ENCODE measurements at regions not wholly inside any gene's neighbourhood (a gene's known extent, or its start where the extent isn't known, plus 50 kb on each side); places are given as distances from the start of the nearest gene placed in this dataset.

GRCh38 chr2:155100261-155100660, 401.8 kb downstream of the KCNJ3 start:
- DNase-seq: no peak

- no peak for DNase-seq
Observed at GRCh38 chr2:155099784-155100183, 401.3 kb downstream of the KCNJ3 start.

DNA sequence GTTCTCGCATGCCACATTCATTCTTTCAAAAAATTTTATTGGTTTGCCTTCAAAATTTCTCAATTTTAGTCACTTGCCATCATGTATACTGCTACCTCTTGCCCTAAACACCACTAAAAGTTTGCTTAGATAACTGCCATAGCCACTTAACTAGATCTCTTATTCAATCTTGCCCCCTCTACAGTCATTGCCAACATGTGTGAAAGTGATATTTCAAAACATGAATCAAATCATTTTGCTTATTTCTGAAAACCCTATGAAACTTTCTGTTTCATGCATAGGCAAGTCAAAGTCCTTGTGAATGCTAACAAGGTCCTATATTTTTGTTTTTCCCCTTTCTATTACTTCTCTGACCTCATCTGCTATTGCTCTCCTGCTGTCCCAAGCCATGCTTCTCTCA, 397.1 kb downstream of the KCNJ3 start:
- DNase-seq: no peak

GRCh38 chr2:155080373-155080772, 381.9 kb downstream of the KCNJ3 start:
- DNase-seq: no peak

DNA sequence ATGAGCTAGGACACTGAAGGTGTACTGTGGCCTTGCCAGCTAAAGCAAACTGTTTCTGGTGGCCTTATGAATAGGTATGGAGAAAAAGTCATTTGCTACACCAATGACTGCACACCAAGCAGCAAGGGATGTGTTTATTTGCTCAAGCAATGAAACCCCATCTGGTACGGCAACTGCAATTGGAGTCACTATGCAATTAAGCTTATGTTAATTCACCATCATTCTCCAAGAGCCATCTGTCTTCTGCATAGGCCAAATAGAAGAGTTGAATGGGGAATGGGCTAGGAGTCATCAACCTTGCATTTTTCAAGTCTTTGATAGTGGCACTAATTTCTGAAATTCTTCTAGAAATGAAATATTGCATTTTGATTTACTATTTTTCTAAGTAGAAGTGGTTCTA, 372.0 kb downstream of the KCNJ3 start:
- no peak for DNase-seq

- DNase-seq: no peak
Observed at GRCh38 chr2:155062922-155063258, 364.4 kb downstream of the KCNJ3 start.

- DNase-seq: no peak
Observed at GRCh38 chr2:155062250-155062921, 363.9 kb downstream of the KCNJ3 start.

GRCh38 chr2:155060896-155061295, 362.4 kb downstream of the KCNJ3 start:
- DNase-seq: no peak

DNA sequence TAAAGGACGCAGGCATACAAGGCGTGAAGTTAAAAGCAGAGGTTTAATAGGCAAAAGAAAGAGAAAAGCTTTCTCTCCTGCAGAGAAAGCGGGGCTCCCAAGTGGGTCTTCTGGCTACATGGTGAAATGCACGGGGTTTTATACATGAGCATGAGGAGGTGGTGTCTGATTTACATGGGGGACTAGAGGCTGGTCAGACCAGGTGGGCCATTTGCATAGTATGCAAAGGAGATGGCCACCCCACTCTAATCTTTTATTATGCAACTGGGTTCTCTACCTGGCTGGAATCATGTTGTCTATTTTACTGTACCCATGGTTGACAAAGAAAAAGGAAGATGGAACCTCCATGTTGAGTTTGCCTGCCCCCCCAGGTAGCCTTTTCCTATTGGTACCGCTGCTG, 356.2 kb downstream of the KCNJ3 start:
- no peak for DNase-seq

DNA sequence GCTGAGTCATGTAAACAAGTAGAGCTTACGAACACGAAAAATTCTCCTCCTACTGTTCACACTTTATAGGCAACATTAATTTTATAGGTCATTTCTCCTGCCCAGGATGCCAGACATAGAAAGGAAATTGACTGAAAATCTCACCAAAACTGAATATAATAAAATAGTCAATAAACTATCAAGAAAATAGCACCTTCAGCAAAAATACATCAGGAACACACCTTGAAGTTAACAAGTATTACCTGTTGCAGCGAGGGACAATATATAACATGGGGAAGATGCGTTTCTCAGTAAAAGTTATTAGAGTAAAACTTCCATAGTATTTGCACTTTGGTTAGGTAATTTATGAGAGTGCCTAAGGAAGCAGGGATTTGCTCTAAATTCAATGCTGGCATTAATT, 344.6 kb downstream of the KCNJ3 start:
- no peak for DNase-seq

DNA sequence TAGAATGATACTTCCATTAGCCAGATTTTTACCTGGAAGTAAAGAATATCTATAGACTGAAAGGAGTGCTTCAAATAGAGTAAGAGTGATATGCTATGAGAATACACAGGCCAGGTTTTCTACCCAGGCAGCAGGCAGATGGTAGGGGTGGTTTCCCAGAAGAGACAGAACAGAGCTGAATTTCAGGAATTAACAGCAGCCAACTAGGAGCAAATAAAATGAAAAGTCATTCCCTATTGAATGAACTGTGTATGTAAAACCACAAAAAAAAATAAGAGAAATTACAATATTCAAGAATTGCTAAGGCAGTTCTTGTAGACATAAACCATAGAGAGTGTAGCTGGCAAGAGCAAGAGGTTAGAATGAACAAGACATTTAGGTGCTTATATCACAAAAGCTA, 336.8 kb downstream of the KCNJ3 start:
- no peak for DNase-seq

GRCh38 chr2:155033652-155034051, 335.2 kb downstream of the KCNJ3 start:
- DNase-seq: no peak

GRCh38 chr2:155030296-155030695, 331.8 kb downstream of the KCNJ3 start:
- no peak for DNase-seq

DNA sequence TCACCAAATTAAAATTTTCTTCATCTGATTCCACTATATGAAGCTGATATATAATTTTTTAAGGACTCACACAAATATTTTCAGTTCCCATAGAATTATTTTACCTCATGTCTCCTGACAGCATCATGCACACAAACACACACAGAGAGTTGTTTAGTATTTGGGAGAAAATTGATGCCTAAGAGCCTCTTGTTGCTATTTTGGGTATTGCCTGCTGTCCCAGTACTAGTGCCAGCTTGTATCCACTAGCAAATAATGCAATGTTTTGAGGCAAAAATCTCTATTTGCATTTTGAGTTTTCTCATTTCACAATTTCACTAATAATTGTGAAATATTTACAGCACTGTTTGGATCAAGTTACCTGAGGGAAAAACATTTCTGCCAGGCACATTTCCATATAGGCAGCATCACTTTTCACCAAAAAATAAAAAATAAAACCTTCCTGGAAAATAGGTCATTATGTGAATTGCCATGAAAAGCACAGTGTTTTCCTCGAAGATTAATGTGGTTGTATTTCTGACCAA, 328.2 kb downstream of the KCNJ3 start:
- DNase-seq: no peak

- no peak for DNase-seq
Observed at GRCh38 chr2:155023674-155024073, 325.2 kb downstream of the KCNJ3 start.

DNA sequence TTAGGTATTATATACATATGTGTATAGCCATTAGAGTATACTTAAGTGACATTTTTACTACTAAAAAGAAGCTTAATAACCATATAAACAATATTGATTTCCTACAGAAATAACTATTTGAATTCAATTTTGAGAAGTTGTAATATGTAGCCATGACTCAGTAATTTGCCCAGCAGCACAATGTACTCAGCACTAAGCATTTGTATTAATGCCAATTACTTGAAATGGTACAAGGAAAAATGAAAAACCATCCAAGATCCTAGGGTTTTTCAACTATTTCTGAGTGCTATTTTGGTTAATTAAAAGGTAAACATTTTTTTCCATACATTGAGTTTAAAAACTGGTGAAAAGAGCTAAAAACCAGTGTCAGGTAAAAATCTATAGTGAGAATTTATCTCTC, 324.0 kb downstream of the KCNJ3 start:
- no peak for DNase-seq

GRCh38 chr2:155021618-155022017, 323.1 kb downstream of the KCNJ3 start:
- peak; percentile 4 for DNase-seq

- no peak for DNase-seq
Observed at GRCh38 chr2:155020246-155020645, 321.8 kb downstream of the KCNJ3 start.

- no peak for DNase-seq
Observed at GRCh38 chr2:155010925-155011324, 312.4 kb downstream of the KCNJ3 start.

- DNase-seq: no peak
Observed at GRCh38 chr2:154995361-154995760, 296.9 kb downstream of the KCNJ3 start.

- DNase-seq: no peak
Observed at GRCh38 chr2:154992826-154993225, 294.3 kb downstream of the KCNJ3 start.

DNA sequence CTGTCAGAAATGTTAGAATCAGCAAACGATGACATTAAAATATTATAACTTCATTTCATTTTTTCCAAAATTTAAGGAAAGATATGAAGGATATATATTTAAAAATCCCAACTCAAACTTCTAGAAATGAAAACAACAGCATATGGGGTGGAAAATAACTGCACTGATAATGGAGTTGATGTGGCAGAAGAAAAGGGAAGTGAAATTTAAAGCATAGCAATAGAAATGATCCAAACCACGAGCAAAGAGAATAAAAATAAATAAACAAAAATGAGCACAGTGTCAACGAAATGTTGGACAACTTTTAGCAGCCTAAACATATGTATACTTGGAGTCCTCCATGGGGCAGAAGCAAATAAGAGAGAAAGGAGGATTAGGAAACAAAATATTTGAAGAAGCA, 280.2 kb downstream of the KCNJ3 start:
- no peak for DNase-seq

DNA sequence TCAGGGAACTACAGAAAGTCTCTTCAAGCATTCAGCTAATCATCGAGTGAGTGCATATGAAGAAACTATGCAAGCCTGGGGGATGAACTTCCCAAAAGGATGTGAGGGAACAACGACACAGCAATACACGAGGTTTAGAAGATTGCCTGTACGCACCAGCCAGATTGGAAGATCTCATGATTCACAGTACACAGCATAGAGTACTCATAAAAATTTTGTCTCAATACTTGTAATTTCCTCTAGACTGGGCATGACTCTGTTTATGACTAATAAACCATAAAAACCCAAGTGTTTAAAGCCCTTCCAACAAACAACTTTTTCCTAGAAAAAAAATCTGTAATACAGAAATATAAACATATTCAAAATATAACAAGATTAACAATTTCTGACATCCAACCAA, 279.7 kb downstream of the KCNJ3 start:
- DNase-seq: no peak

DNA sequence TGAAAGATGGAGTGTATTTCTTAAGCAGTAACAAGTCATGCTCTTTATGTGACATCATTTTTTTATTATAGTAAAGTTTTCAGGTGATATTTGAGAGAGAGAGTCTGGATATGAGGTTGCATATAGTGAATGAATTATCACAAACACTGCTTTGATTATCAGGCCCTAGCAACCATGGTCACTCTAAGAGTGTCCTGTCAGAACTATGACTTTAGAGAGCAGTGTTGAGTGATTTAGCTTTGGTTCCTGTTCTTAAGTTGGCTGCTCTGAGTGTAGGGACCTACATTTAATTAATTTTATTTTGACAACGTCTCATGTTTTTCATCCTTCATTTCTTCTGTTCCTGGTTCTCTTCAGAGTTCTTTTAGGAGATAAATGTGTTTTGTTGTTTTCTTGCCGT, 275.5 kb downstream of the KCNJ3 start:
- no peak for DNase-seq

DNA sequence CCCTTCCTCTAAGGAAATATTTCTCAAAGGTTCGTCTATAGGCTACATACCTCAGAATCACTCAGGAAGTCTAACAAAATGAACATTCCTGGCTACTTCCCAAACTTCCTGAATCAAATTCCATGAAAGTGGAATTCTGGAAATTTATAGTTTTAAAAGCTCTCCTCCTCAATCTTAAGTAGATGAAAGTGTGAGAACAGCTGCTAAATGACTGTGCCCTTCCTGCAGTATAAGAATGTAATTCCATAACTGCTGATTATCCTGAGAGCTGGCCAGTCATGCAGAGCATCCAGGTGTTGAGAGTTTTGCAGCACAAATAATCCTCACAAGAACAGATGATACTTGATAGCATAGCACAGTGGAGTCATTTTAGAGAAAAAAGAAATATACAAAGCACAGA, 265.0 kb downstream of the KCNJ3 start:
- no peak for DNase-seq
